Stimulated activated CD4-positive, alpha-beta T cell treated with anti-CD3 and anti-CD28 coated beads, Interleukin-15, amount 100 ng/mL, for 48 hours (primary cell): ENCODE measurements at regions not wholly inside any gene's neighbourhood (a gene's known extent, or its start where the extent isn't known, plus 50 kb on each side); places are given as distances from the start of the nearest gene placed in this dataset.
"Not testable (repeated sequence)": the region's sequence is repeated elsewhere in the genome, so short reads cannot be mapped to it uniquely, and the experiment has no call there.

Source experiments
- DNase-seq, 2 donors: peaks; one replicate each; pipeline ENCODE4 v3.0.0-alpha.2; 2020; ENCODE audit warnings: low read depth in 2 of 2

GRCh38 chr12:20044351-20044750, 324.0 kb upstream of the PDE3A start:
- no peak for DNase-seq

GRCh38 chr12:20044846-20045245, 323.5 kb upstream of the PDE3A start:
- no peak for DNase-seq

- no peak for DNase-seq
Observed at GRCh38 chr12:20047901-20048300, 320.4 kb upstream of the PDE3A start.

GRCh38 chr12:20050221-20050620, 318.1 kb upstream of the PDE3A start:
- no peak for DNase-seq

- DNase-seq: no peak
Observed at GRCh38 chr12:20053782-20054181, 314.6 kb upstream of the PDE3A start.

GRCh38 chr12:20055856-20056255, 312.5 kb upstream of the PDE3A start:
- no peak for DNase-seq

- no peak for DNase-seq
Observed at GRCh38 chr12:20057398-20057797, 310.9 kb upstream of the PDE3A start.

- no peak for DNase-seq
Observed at GRCh38 chr12:20063116-20063515, 305.2 kb upstream of the PDE3A start.

GRCh38 chr12:20077618-20078017, 290.7 kb upstream of the PDE3A start:
- no peak for DNase-seq

GRCh38 chr12:20089077-20089476, 279.3 kb upstream of the PDE3A start:
- no peak for DNase-seq

- not testable (repeated sequence) for DNase-seq
Observed at GRCh38 chr12:20093190-20093810, 275.0 kb upstream of the PDE3A start.

GRCh38 chr12:20096430-20096829, 271.9 kb upstream of the PDE3A start:
- DNase-seq: no peak

- DNase-seq: no peak
Observed at GRCh38 chr12:20097626-20098025, 270.7 kb upstream of the PDE3A start.

GRCh38 chr12:20099395-20100183, 268.7 kb upstream of the PDE3A start:
- no peak for DNase-seq

GRCh38 chr12:20101046-20101445, 267.3 kb upstream of the PDE3A start:
- DNase-seq: no peak

GRCh38 chr12:20105943-20106342, 262.4 kb upstream of the PDE3A start:
- DNase-seq: no peak

GRCh38 chr12:20109676-20110075, 258.7 kb upstream of the PDE3A start:
- no peak for DNase-seq

GRCh38 chr12:20115371-20115770, 253.0 kb upstream of the PDE3A start:
- DNase-seq: not testable (repeated sequence)

- no peak for DNase-seq
Observed at GRCh38 chr12:20119596-20120402, 248.5 kb upstream of the PDE3A start.

- no peak for DNase-seq
Observed at GRCh38 chr12:20120403-20120725, 248.0 kb upstream of the PDE3A start.

GRCh38 chr12:20122274-20122673, 246.1 kb upstream of the PDE3A start:
- DNase-seq: no peak

GRCh38 chr12:20123465-20123864, 244.9 kb upstream of the PDE3A start:
- DNase-seq: no peak

GRCh38 chr12:20125276-20125798, 243.0 kb upstream of the PDE3A start:
- no peak for DNase-seq
